ENCODE measurements at regions not wholly inside any gene's neighbourhood (a gene's known extent, or its start where the extent isn't known, plus 50 kb on each side); places are given as distances from the start of the nearest gene placed in this dataset.

- ATAC-seq (peak; percentile 28; the same call in 1 of the 3 replicates), DNase-seq (ENCODE audit: low read depth, low spot score) (no peak), FAIRE-seq (no peak)
- RAD21 ChIA-PET (ENCODE audit: unreplicated experiment), result no interaction called here
- Histone ChIP-seq H3K4me2 (ENCODE audit: control insufficient read depth, insufficient read depth) (no peak overlapping the region), H3K79me2 (ENCODE audit: control insufficient read depth, insufficient read depth, low read length) (no peaks in the 10 kb centered on the region), H4K20me1 (ENCODE audit: control insufficient read depth, insufficient read depth) (no peaks in the 10 kb centered on the region), H3K27ac (ENCODE audit: control insufficient read depth, insufficient read depth) (no peak overlapping the region), H3K27me3 (replicated peaks in 1 of 2; ENCODE audit: control insufficient read depth in 2 of 2, insufficient read depth in 2 of 2, low read length in 1 of 2) (no peaks in the 10 kb centered on the region), H3K9ac (ENCODE audit: control insufficient read depth, insufficient read depth, low read length) (no peak overlapping the region), H3K4me1 (ENCODE audit: control insufficient read depth, insufficient read depth, low read length) (no peaks in the 10 kb centered on the region), H3K36me3 (ENCODE audit: control insufficient read depth in 2 of 2, insufficient read depth in 2 of 2, low read length in 1 of 2) (no peaks in the 10 kb centered on the region), H3K4me3 (no peak overlapping the region), H3K9me3 (replicated peaks; ENCODE audit: control insufficient read depth, insufficient read depth, low read length) (no peaks in the 10 kb centered on the region), H2AFZ (ENCODE audit: control insufficient read depth, low read depth, low read length) (no peak overlapping the region)
- WGBS (ENCODE audit: insufficient coverage, insufficient replicate concordance, low lambda C conversion rate, missing lambda C conversion rate), result 1% methylated on average over 5 of the region's 5 CpGs
- CTCF ChIA-PET, result interaction anchor here (1.0 kb wide), 1 partner anchor 34 kb away, joined by 3 read pairs; no protein-coding TSS in a partner anchor
- no TSS peak for BruUV-seq (replicated peaks)
- intact Hi-C loops (cut with micrococcal nuclease; ENCODE audit: unreplicated experiment) (no loop called here), in situ Hi-C loops (cut with MboI) (no loop called here)
- TF ChIP-seq BHLHE40 (IDR thresholded peaks at IDR 0.05; ENCODE audit: borderline replicate concordance in 1 of 2, low read depth in 2 of 2, low read length in 1 of 2) (peak in 1 of 2 experiments; percentile 42; a peak in 1 of 4 replicates), PAX8 (IDR thresholded peaks at IDR 0.05) (no peak), ZNF24 (IDR thresholded peaks at IDR 0.05) (peak; percentile 91)
- POLR2A ChIA-PET, result no interaction called here
- SMC1A ChIA-PET (ENCODE audit: uncharacterized antibody, unreplicated experiment), result interaction anchor here (0.7 kb wide), 1 partner anchor 50 kb away, joined by 3 read pairs; no protein-coding TSS in a partner anchor
These were observed 329.0 kb downstream of the BCKDHB start for GRCh38 chr6:80435457-80435856.

GRCh38 chr6:80434691-80435350 lies 328.4 kb downstream of the BCKDHB start:
- ChIA-PET SMC1A (ENCODE audit: uncharacterized antibody, unreplicated experiment) (interaction anchor here (0.7 kb wide), 1 partner anchor 50 kb away, joined by 3 read pairs; no protein-coding TSS in a partner anchor), POLR2A (no interaction called here), CTCF (interaction anchor here (1.0 kb wide), 1 partner anchor 35 kb away, joined by 3 read pairs; no protein-coding TSS in a partner anchor), RAD21 (ENCODE audit: unreplicated experiment) (no interaction called here)
- Histone ChIP-seq H3K27ac (ENCODE audit: control insufficient read depth, insufficient read depth) (no peak overlapping the region), H4K20me1 (ENCODE audit: control insufficient read depth, insufficient read depth) (no peaks in the 10 kb centered on the region), H3K79me2 (ENCODE audit: control insufficient read depth, insufficient read depth, low read length) (no peaks in the 10 kb centered on the region), H2AFZ (ENCODE audit: control insufficient read depth, low read depth, low read length) (no peak overlapping the region), H3K36me3 (ENCODE audit: control insufficient read depth in 2 of 2, insufficient read depth in 2 of 2, low read length in 1 of 2) (no peaks in the 10 kb centered on the region), H3K9me3 (replicated peaks; ENCODE audit: control insufficient read depth, insufficient read depth, low read length) (no peaks in the 10 kb centered on the region), H3K9ac (ENCODE audit: control insufficient read depth, insufficient read depth, low read length) (no peak overlapping the region), H3K4me1 (ENCODE audit: control insufficient read depth, insufficient read depth, low read length) (no peaks in the 10 kb centered on the region), H3K4me2 (ENCODE audit: control insufficient read depth, insufficient read depth) (no peak overlapping the region), H3K27me3 (replicated peaks in 1 of 2; ENCODE audit: control insufficient read depth in 2 of 2, insufficient read depth in 2 of 2, low read length in 1 of 2) (no peaks in the 10 kb centered on the region), H3K4me3 (no peak overlapping the region)
- WGBS (ENCODE audit: insufficient coverage, insufficient replicate concordance, low lambda C conversion rate, missing lambda C conversion rate), result 7% methylated on average over 4 of the region's 4 CpGs
- ATAC-seq (no peak), FAIRE-seq (no peak), DNase-seq (ENCODE audit: low read depth, low spot score) (no peak)
- intact Hi-C loops (cut with micrococcal nuclease; ENCODE audit: unreplicated experiment), result no loop called here
- no TSS peak for BruUV-seq (replicated peaks)
- in situ Hi-C loops (cut with MboI), result no loop called here
- no peak for TF ChIP-seq CEBPZ (IDR thresholded peaks at IDR 0.05; ENCODE audit: low read depth, low read length)
- TF ChIP-seq, protein P1, sequence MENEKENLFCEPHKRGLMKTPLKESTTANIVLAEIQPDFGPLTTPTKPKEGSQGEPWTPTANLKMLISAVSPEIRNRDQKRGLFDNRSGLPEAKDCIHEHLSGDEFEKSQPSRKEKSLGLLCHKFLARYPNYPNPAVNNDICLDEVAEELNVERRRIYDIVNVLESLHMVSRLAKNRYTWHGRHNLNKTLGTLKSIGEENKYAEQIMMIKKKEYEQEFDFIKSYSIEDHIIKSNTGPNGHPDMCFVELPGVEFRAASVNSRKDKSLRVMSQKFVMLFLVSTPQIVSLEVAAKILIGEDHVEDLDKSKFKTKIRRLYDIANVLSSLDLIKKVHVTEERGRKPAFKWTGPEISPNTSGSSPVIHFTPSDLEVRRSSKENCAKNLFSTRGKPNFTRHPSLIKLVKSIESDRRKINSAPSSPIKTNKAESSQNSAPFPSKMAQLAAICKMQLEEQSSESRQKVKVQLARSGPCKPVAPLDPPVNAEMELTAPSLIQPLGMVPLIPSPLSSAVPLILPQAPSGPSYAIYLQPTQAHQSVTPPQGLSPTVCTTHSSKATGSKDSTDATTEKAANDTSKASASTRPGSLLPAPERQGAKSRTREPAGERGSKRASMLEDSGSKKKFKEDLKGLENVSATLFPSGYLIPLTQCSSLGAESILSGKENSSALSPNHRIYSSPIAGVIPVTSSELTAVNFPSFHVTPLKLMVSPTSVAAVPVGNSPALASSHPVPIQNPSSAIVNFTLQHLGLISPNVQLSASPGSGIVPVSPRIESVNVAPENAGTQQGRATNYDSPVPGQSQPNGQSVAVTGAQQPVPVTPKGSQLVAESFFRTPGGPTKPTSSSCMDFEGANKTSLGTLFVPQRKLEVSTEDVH (IDR thresholded peaks at IDR 0.05; ENCODE audit: low read depth, partially characterized antibody), result no peak
- no peak for TF ChIP-seq TCF7 (IDR thresholded peaks at IDR 0.05; ENCODE audit: borderline replicate concordance)
- no peak for TF ChIP-seq KDM1A (IDR thresholded peaks at IDR 0.05; ENCODE audit: borderline replicate concordance)
- TF ChIP-seq CREB1 (IDR thresholded peaks at IDR 0.05; ENCODE audit: low read depth), result no peak
- no peak for TF ChIP-seq DPF2 (IDR thresholded peaks at IDR 0.05)
- no peak for TF ChIP-seq ASH2L (IDR thresholded peaks at IDR 0.05; ENCODE audit: borderline replicate concordance, low read depth)
- TF ChIP-seq NR2F1 (conservative IDR thresholded peaks at IDR 0.05), result no peak
- TF ChIP-seq TCF12 (IDR thresholded peaks at IDR 0.05; ENCODE audit: low read depth, low read length), result no peak
